Endodermal cell (in vitro differentiated cells): ENCODE measurements at regions not wholly inside any gene's neighbourhood (a gene's known extent, or its start where the extent isn't known, plus 50 kb on each side); places are given as distances from the start of the nearest gene placed in this dataset.
A peak's percentile ranks its signal among the peaks of the same experiment; 100 is the strongest.

ENCODE experiments used
- DNase-seq: peaks from one replicate; pipeline ENCODE4 v3.0.0-alpha.2; 2017
- H3K27ac ChIP-seq: 2 replicates; pipeline ENCODE4 v1.5.1; 2013; ENCODE audit warnings: mild to moderate bottlenecking, low read depth, low read length, moderate library complexity
- H3K27me3 ChIP-seq: 2 replicates; pipeline ENCODE4 v1.6.1; 2013; ENCODE audit warnings: mild to moderate bottlenecking, low read length, moderate library complexity; ENCODE audit not compliant: insufficient read depth, control insufficient read depth, poor library complexity, severe bottlenecking
- H3K36me3 ChIP-seq: 2 replicates; pipeline ENCODE4 v1.7.0; 2013; ENCODE audit warnings: mild to moderate bottlenecking, low read length, moderate library complexity; ENCODE audit not compliant: control insufficient read depth, insufficient read depth
- H3K4me1 ChIP-seq: one replicate; pipeline ENCODE4 v1.7.0; 2013; ENCODE audit warnings: low read length; ENCODE audit not compliant: control insufficient read depth, insufficient read depth
- H3K4me3 ChIP-seq: 2 replicates; pipeline ENCODE4 v1.5.1; 2013; ENCODE audit warnings: mild to moderate bottlenecking, low read length, moderate library complexity
- H3K9ac ChIP-seq: 2 replicates; pipeline ENCODE4 v1.6.1; 2013; ENCODE audit warnings: mild to moderate bottlenecking, low read length, moderate library complexity; ENCODE audit not compliant: poor library complexity, severe bottlenecking; ENCODE audit errors: extremely low read depth
- H3K9me3 ChIP-seq: 2 replicates; pipeline ENCODE4 v1.6.1; 2013; ENCODE audit warnings: mild to moderate bottlenecking, low read length, moderate library complexity; ENCODE audit not compliant: control insufficient read depth
- H3K27ac Mint-ChIP-seq: 2 replicates; pipeline ENCODE4 v1.8.0; 2020; ENCODE audit warnings: mixed read lengths
- H3K27me3 Mint-ChIP-seq: 2 replicates; pipeline ENCODE4 v1.8.0; 2021; ENCODE audit warnings: mild to moderate bottlenecking, mixed read lengths; ENCODE audit not compliant: insufficient read depth
- H3K36me3 Mint-ChIP-seq: 2 replicates; pipeline ENCODE4 v1.8.0; 2020; ENCODE audit warnings: low read depth, mixed read lengths
- H3K4me1 Mint-ChIP-seq: 2 replicates; pipeline ENCODE4 v1.8.0; 2020; ENCODE audit warnings: mixed read lengths
- H3K4me3 Mint-ChIP-seq: 2 replicates; pipeline ENCODE4 v1.8.0; 2020; ENCODE audit warnings: mild to moderate bottlenecking, moderate library complexity, mixed read lengths
- H3K9me3 Mint-ChIP-seq: 2 replicates; pipeline ENCODE4 v1.8.0; 2020; ENCODE audit warnings: mild to moderate bottlenecking, mixed read lengths
- WGBS, 2 experiments: methylation state at CpG; one replicate each; pipeline versions ENCODE4 v1.1.5 to v1.1.7; 2013; ENCODE audit warnings: missing lambda C conversion rate in 2 of 2, mixed read lengths in 1 of 2; ENCODE audit not compliant: insufficient coverage in 1 of 2, insufficient read length in 1 of 2; 5-methylcytosine and 5-hydroxymethylcytosine counted together
- TF ChIP-seq, protein P1 (sequence below): fragments of 200-600 bp; sonication (generic); conservative IDR thresholded peaks from 2 replicates; pipeline ENCODE4 v1.5.0; 2021; ENCODE audit warnings: antibody characterized with exemption, mild to moderate bottlenecking

DNA sequence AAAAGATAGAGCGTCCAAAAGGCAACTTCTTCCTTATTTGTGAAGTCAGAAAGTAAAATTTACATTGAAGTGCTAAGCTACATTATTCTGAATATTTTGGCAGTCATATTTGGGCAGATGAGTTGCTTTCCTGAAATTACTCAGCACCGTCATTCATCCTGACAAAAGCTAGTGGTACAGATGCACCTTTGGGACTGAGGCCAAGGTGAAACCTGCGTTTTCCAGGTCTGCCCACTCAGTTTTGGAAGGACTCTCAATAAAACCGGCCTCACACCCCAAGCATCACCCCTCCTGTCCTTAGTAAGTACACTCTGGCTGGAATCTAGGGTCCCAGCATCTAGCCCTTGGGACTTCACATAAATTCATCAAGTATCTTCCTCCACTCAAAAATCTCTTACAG lies 187.5 kb downstream of the TM9SF2 start:
- no peaks in the 10 kb centered on the region for H3K27me3 ChIP-seq
- H3K4me3 ChIP-seq, result no peak overlapping the region
- peak overlapping the region; percentile 81 for H3K9ac ChIP-seq
- TF ChIP-seq, protein P1, sequence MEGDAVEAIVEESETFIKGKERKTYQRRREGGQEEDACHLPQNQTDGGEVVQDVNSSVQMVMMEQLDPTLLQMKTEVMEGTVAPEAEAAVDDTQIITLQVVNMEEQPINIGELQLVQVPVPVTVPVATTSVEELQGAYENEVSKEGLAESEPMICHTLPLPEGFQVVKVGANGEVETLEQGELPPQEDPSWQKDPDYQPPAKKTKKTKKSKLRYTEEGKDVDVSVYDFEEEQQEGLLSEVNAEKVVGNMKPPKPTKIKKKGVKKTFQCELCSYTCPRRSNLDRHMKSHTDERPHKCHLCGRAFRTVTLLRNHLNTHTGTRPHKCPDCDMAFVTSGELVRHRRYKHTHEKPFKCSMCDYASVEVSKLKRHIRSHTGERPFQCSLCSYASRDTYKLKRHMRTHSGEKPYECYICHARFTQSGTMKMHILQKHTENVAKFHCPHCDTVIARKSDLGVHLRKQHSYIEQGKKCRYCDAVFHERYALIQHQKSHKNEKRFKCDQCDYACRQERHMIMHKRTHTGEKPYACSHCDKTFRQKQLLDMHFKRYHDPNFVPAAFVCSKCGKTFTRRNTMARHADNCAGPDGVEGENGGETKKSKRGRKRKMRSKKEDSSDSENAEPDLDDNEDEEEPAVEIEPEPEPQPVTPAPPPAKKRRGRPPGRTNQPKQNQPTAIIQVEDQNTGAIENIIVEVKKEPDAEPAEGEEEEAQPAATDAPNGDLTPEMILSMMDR, result no peak
- peaks cover 32% of the 10 kb centered on the region for H3K4me1 ChIP-seq
- H3K9me3 Mint-ChIP-seq, result no peaks in the 10 kb centered on the region
- H3K27ac ChIP-seq, result no peak overlapping the region
- H3K4me1 Mint-ChIP-seq, result peaks cover 73% of the 10 kb centered on the region
- no peak overlapping the region for H3K4me3 Mint-ChIP-seq
- no peaks in the 10 kb centered on the region for H3K36me3 Mint-ChIP-seq
- no peaks in the 10 kb centered on the region for H3K36me3 ChIP-seq
- H3K27me3 Mint-ChIP-seq, result peaks cover 16% of the 10 kb centered on the region
- H3K9me3 ChIP-seq, result no peaks in the 10 kb centered on the region
- DNase-seq, result no peak
- peak overlapping the region; percentile 74 for H3K27ac Mint-ChIP-seq
- 36 to 45% methylated on average over 4 of the region's 4 CpGs for WGBS, 2 experiments

DNA sequence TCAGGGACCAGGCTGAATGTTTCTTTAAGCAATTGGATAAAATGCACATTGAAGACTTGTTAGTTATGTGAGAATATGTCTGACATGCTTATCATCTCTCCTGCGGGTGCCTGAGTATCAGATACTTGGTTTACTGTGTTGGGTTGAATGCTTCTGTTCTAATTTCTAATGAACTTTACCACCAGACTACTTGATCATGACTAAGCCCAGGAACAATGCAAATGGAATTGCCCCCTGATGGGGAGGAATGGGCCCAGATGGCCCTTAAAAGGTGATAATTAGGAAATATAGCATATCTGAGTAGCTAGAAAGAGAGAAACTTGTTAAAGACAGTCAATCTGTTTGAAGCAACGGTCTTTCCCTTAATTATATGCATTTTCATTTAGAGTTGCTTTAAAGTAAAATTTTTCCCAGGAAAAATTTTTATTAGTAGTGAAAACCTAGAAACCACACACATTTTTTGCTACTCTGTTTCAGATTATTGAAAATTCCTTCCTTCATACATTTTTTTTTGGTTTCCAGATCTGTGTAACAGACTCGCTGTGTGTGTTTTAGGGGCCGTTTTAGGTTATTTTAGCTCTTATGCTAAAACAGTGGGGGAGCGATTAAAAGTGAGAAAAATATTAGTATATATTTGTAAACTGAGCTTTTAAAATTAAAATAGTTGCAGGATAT lies 186.6 kb downstream of the TM9SF2 start:
- WGBS, 2 experiments, result 1% methylated on average over 5 of the region's 5 CpGs; no CpG with 5 or more reads in 1 of the 2 experiments
- H3K27ac ChIP-seq, result peak overlapping the region; percentile 80
- H3K9me3 ChIP-seq, result no peaks in the 10 kb centered on the region
- H3K27me3 Mint-ChIP-seq, result peaks cover 7% of the 10 kb centered on the region
- no peaks in the 10 kb centered on the region for H3K27me3 ChIP-seq
- H3K9ac ChIP-seq, result peak overlapping the region; percentile 81
- H3K36me3 ChIP-seq, result no peaks in the 10 kb centered on the region
- H3K4me1 ChIP-seq, result peaks cover 32% of the 10 kb centered on the region
- H3K9me3 Mint-ChIP-seq, result no peaks in the 10 kb centered on the region
- H3K4me1 Mint-ChIP-seq, result peaks cover 64% of the 10 kb centered on the region
- peak overlapping the region; percentile 69 for H3K4me3 ChIP-seq
- DNase-seq, result peak; percentile 91
- peak overlapping the region; percentile 42 for H3K4me3 Mint-ChIP-seq
- H3K27ac Mint-ChIP-seq, result peak overlapping the region; percentile 93
- no peaks in the 10 kb centered on the region for H3K36me3 Mint-ChIP-seq
- TF ChIP-seq, protein P1, result no peak

DNA sequence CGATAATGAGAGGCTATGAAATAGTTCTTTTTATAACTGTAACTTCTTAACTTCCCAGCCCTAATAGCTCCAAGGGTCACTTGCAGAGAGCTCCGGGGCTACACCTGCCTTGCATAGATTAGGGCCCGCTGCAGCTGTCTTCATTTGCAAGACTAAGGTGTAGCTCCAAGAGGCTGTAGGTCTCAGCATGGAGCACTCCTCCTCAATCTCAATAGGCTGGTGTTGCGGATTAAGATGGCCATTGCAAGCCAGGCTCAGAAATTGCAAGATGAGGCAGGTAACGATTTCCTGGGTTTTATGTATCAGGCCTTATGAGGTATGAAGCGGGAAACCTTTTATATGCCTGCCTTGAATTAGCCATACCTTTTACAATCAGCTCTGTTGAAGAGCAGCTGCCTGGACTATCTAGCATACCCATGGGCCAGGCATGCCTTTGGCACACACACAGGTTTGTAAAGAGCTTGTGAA lies 185.7 kb downstream of the TM9SF2 start:
- Histone ChIP-seq H3K36me3 (no peaks in the 10 kb centered on the region), H3K4me1 (peaks cover 32% of the 10 kb centered on the region), H3K9me3 (no peaks in the 10 kb centered on the region), H3K27me3 (no peaks in the 10 kb centered on the region), H3K9ac (peak overlapping the region; percentile 81), H3K27ac (peak overlapping the region; percentile 67), H3K4me3 (peak overlapping the region; percentile 44)
- Mint-ChIP-seq H3K9me3 (no peaks in the 10 kb centered on the region), H3K4me3 (peak overlapping the region; percentile 42), H3K27me3 (peaks cover 2% of the 10 kb centered on the region), H3K27ac (peak overlapping the region; percentile 93), H3K4me1 (peaks cover 58% of the 10 kb centered on the region), H3K36me3 (no peaks in the 10 kb centered on the region)
- peak; percentile 93 for DNase-seq
- TF ChIP-seq, protein P1, result no peak
- WGBS, 2 experiments, result 0 to 5% methylated on average over 2 to 6 of the region's 6 CpGs
